ENCODE measurements at regions not wholly inside any gene's neighbourhood (a gene's known extent, or its start where the extent isn't known, plus 50 kb on each side); places are given as distances from the start of the nearest gene placed in this dataset.
"Not testable (repeated sequence)": the region's sequence is repeated elsewhere in the genome, so short reads cannot be mapped to it uniquely, and the experiment has no call there.

GRCh38 chr1:101185421-101185820, 51.4 kb upstream of the S1PR1 start:
- no peak for DNase-seq

- DNase-seq: no peak
Observed at GRCh38 chr1:101183388-101183699, 53.5 kb upstream of the S1PR1 start.

- DNase-seq: no peak
Observed at GRCh38 chr1:101182627-101183387, 54.0 kb upstream of the S1PR1 start.

GRCh38 chr1:101181930-101182329, 54.9 kb upstream of the S1PR1 start:
- DNase-seq: no peak

GRCh38 chr1:101178688-101179491, 57.9 kb upstream of the S1PR1 start:
- no peak for DNase-seq

GRCh38 chr1:101178341-101178687, 58.5 kb upstream of the S1PR1 start:
- DNase-seq: no peak

GRCh38 chr1:101175886-101176285, 60.9 kb upstream of the S1PR1 start:
- DNase-seq: no peak

- DNase-seq: no peak
Observed at GRCh38 chr1:101175466-101175865, 61.4 kb upstream of the S1PR1 start.

- DNase-seq: no peak
Observed at GRCh38 chr1:101174722-101175121, 62.1 kb upstream of the S1PR1 start.

- not testable (repeated sequence) for DNase-seq
Observed at GRCh38 chr1:101174298-101174697, 62.5 kb upstream of the S1PR1 start.

GRCh38 chr1:101170506-101171050, 66.2 kb upstream of the S1PR1 start:
- DNase-seq: no peak

- no peak for DNase-seq
Observed at GRCh38 chr1:101167891-101168290, 68.9 kb upstream of the S1PR1 start.

GRCh38 chr1:101166583-101167120, 70.2 kb upstream of the S1PR1 start:
- no peak for DNase-seq

GRCh38 chr1:101165954-101166353, 70.9 kb upstream of the S1PR1 start:
- DNase-seq: no peak

GRCh38 chr1:101165532-101165931, 71.3 kb upstream of the S1PR1 start:
- no peak for DNase-seq

- no peak for DNase-seq
Observed at GRCh38 chr1:101164776-101165175, 72.0 kb upstream of the S1PR1 start.

GRCh38 chr1:101162736-101163735, 73.8 kb upstream of the S1PR1 start:
- no peak for DNase-seq

GRCh38 chr1:101162300-101162699, 74.5 kb upstream of the S1PR1 start:
- DNase-seq: no peak

GRCh38 chr1:101161619-101162018, 75.2 kb upstream of the S1PR1 start:
- DNase-seq: no peak

GRCh38 chr1:101158424-101158823, 78.4 kb upstream of the S1PR1 start:
- no peak for DNase-seq

- no peak for DNase-seq
Observed at GRCh38 chr1:101154547-101154946, 82.3 kb upstream of the S1PR1 start.

- no peak for DNase-seq
Observed at GRCh38 chr1:101153692-101154091, 83.1 kb upstream of the S1PR1 start.

GRCh38 chr1:101152633-101153032, 84.2 kb upstream of the S1PR1 start:
- no peak for DNase-seq

Data from midbrain (tissue), 1 donor.